ENCODE measurements at regions not wholly inside any gene's neighbourhood (a gene's known extent, or its start where the extent isn't known, plus 50 kb on each side); places are given as distances from the start of the nearest gene placed in this dataset.

GRCh38 chr13:27008733-27009132 lies 162.9 kb downstream of the USP12 start:
- Histone ChIP-seq H3K9me2 (replicated peaks; ENCODE audit: insufficient read depth) (no peaks in the 10 kb centered on the region), H3K79me2 (no peaks in the 10 kb centered on the region), H3K36me3 (replicated peaks; ENCODE audit: insufficient read depth, low read depth) (no peaks in the 10 kb centered on the region), H3K27me3 (peaks cover 15% of the 10 kb centered on the region), H4K20me1 (ENCODE audit: insufficient read depth, poor library complexity, severe bottlenecking) (no peaks in the 10 kb centered on the region), H3K4me2 (no peak overlapping the region), H3K9me3 (ENCODE audit: low read depth) (no peaks in the 10 kb centered on the region), H3K27ac (no peak overlapping the region), H3K4me1 (ENCODE audit: insufficient read depth) (peaks cover 14% of the 10 kb centered on the region), H2AFZ (no peak overlapping the region), H3K4me3 (no peak overlapping the region)
- DNase-seq (ENCODE audit: low spot score): no peak
- 70% methylated on average over 3 of the region's 3 CpGs for WGBS (ENCODE audit: low lambda C conversion rate, missing lambda C conversion rate)
- TF ChIP-seq CTCF (IDR thresholded peaks at IDR 0.05; ENCODE audit: poor library complexity) (no peak), EZH2phosphoT487 (IDR thresholded peaks at IDR 0.05; ENCODE audit: low read depth, severe bottlenecking, unreplicated experiment) (no peak), EZH2 (IDR thresholded peaks at IDR 0.05; ENCODE audit: borderline replicate concordance) (no peak)

DNA sequence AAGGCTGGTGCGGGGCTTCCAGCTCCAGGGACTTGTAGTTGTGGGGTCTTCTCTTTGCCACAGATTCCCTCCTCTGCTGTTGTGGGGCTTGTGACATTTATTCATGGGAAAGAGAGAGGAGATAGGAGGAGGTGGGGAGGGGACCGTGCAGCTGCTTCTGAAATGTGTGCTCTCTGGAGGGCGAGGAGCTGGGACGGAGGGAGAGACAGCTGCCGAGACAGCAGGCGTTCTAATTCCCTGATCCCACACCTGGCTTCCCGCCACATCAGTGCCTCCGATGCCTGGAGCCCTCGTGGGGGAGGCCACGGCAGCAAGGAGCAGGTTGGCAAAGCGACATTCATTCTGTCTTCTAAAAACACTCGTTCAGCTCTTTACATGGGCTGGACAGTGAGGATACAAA lies 164.4 kb downstream of the USP12 start:
- Histone ChIP-seq H3K4me3 (no peak overlapping the region), H3K36me3 (replicated peaks; ENCODE audit: insufficient read depth, low read depth) (no peaks in the 10 kb centered on the region), H3K4me1 (ENCODE audit: insufficient read depth) (peaks cover 14% of the 10 kb centered on the region), H4K20me1 (ENCODE audit: insufficient read depth, poor library complexity, severe bottlenecking) (no peaks in the 10 kb centered on the region), H3K4me2 (peak overlapping the region; percentile 94), H3K27me3 (peaks cover 15% of the 10 kb centered on the region), H3K9me2 (replicated peaks; ENCODE audit: insufficient read depth) (no peaks in the 10 kb centered on the region), H3K9me3 (ENCODE audit: low read depth) (no peaks in the 10 kb centered on the region), H2AFZ (peak overlapping the region; percentile 58), H3K79me2 (no peaks in the 10 kb centered on the region), H3K27ac (no peak overlapping the region)
- no peak for DNase-seq (ENCODE audit: low spot score)
- WGBS (ENCODE audit: low lambda C conversion rate, missing lambda C conversion rate): 38% methylated on average over 12 of the region's 12 CpGs
- TF ChIP-seq CTCF (IDR thresholded peaks at IDR 0.05; ENCODE audit: poor library complexity) (no peak), EZH2phosphoT487 (IDR thresholded peaks at IDR 0.05; ENCODE audit: low read depth, severe bottlenecking, unreplicated experiment) (no peak), EZH2 (IDR thresholded peaks at IDR 0.05; ENCODE audit: borderline replicate concordance) (no peak)

DNA sequence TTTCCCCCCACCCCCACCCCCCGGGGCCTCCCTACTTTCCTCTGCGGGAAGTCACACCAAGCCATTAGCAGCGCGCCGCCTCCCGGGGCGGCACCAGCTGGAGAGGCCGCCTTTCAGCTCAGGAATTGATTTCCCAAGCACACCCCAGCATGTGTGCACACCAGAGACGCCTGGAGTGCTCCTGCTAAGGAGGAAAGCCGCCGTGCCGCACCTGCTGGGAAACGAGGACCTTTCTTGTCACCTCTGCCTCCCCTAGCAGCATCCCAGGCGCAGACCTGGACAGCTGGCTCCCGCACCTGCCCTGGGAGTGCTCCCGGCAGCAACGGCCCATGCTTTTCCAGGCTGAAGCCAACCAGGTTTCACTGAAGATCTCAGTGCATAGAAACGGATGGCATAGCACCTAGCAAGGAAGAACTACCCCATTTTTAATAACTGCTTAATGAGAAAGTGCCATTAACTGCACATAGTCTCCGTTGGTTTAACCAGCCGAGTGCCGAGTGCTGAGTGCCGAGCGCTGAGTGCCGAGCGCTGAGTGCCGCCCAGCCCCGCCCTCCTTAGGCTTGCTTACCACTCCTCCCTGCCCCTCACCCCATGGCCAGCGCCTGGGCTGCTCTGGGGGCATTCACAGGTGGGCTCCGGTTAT lies 165.0 kb downstream of the USP12 start:
- Histone ChIP-seq H4K20me1 (ENCODE audit: insufficient read depth, poor library complexity, severe bottlenecking) (no peaks in the 10 kb centered on the region), H3K36me3 (replicated peaks; ENCODE audit: insufficient read depth, low read depth) (no peaks in the 10 kb centered on the region), H3K27ac (no peak overlapping the region), H3K4me1 (ENCODE audit: insufficient read depth) (peaks cover 14% of the 10 kb centered on the region), H3K4me2 (peak overlapping the region; percentile 94), H3K9me2 (replicated peaks; ENCODE audit: insufficient read depth) (no peaks in the 10 kb centered on the region), H3K9me3 (ENCODE audit: low read depth) (no peaks in the 10 kb centered on the region), H2AFZ (peak overlapping the region; percentile 58), H3K27me3 (peaks cover 15% of the 10 kb centered on the region), H3K79me2 (no peaks in the 10 kb centered on the region), H3K4me3 (peak overlapping the region; percentile 30)
- TF ChIP-seq EZH2phosphoT487 (IDR thresholded peaks at IDR 0.05; ENCODE audit: low read depth, severe bottlenecking, unreplicated experiment) (no peak), CTCF (IDR thresholded peaks at IDR 0.05; ENCODE audit: poor library complexity) (no peak), EZH2 (IDR thresholded peaks at IDR 0.05; ENCODE audit: borderline replicate concordance) (no peak)
- peak; percentile 63 for DNase-seq (ENCODE audit: low spot score)
- 5% methylated on average over 29 of the region's 29 CpGs for WGBS (ENCODE audit: low lambda C conversion rate, missing lambda C conversion rate)
